Endothelial cell of umbilical vein (primary cell): ENCODE measurements at regions not wholly inside any gene's neighbourhood (a gene's known extent, or its start where the extent isn't known, plus 50 kb on each side); places are given as distances from the start of the nearest gene placed in this dataset.

Experiments used
- CTCF ChIP-seq, 2 donors: IDR thresholded peaks; 1 replicate in 1 of 2; 2 replicates in 1 of 2; pipeline ENCODE4 v1.5.1; 2011; ENCODE audit warnings: low read length in 2 of 2, mild to moderate bottlenecking in 2 of 2, moderate library complexity in 2 of 2, control low read depth in 1 of 2, inconsistent platforms in 1 of 2, low read depth in 1 of 2; ENCODE audit not compliant: insufficient read depth in 1 of 2; ENCODE audit errors: extremely low read depth in 1 of 2
- EZH2 ChIP-seq: IDR thresholded peaks from 2 replicates; pipeline ENCODE4 v1.6.1; 2012; ENCODE audit warnings: borderline replicate concordance, low read depth, mild to moderate bottlenecking, moderate library complexity, low read length, inconsistent platforms; ENCODE audit not compliant: severe bottlenecking
- JUN ChIP-seq: IDR thresholded peaks from 2 replicates; pipeline ENCODE4 v1.6.1; 2011; ENCODE audit warnings: borderline replicate concordance, low read depth; ENCODE audit not compliant: insufficient read length, insufficient read depth
- MAX ChIP-seq: IDR thresholded peaks from 2 replicates; pipeline ENCODE4 v1.6.1; 2011; ENCODE audit not compliant: insufficient read depth, insufficient read length
- MYC ChIP-seq: IDR thresholded peaks from one replicate; pipeline ENCODE4 v1.6.1; 2011; ENCODE audit warnings: mild to moderate bottlenecking, low read depth, low read length
- POLR2A ChIP-seq: IDR thresholded peaks from 2 replicates; pipeline ENCODE4 v1.6.1; 2012; ENCODE audit warnings: low read depth, mild to moderate bottlenecking, control low read depth, low read length
- POLR2AphosphoS5 ChIP-seq: IDR thresholded peaks from 2 replicates; pipeline ENCODE4 v1.6.1; 2012; ENCODE audit warnings: low read depth, mild to moderate bottlenecking, control low read depth, low read length, moderate library complexity; ENCODE audit not compliant: insufficient read depth

- TF ChIP-seq POLR2A (no peak), EZH2 (no peak), CTCF (IDR thresholded peaks at IDR 0.05; ENCODE audit: extremely low read depth in 1 of 2, insufficient read depth in 1 of 2, low read depth in 1 of 2, low read length in 2 of 2) (no peak), POLR2AphosphoS5 (no peak), MAX (no peak), JUN (no peak), MYC (no peak)
Observed at GRCh38 chr1:58905126-58905490, 121.3 kb upstream of the JUN start.
